ENCODE measurements at regions not wholly inside any gene's neighbourhood (a gene's known extent, or its start where the extent isn't known, plus 50 kb on each side); places are given as distances from the start of the nearest gene placed in this dataset.

- Histone ChIP-seq H3K27me3 (no peaks in the 10 kb centered on the region), H3K4me3 (no peak overlapping the region), H3K36me3 (no peaks in the 10 kb centered on the region), H3K4me1 (no peaks in the 10 kb centered on the region), H3K27ac (no peak overlapping the region), H3K9me3 (no peaks in the 10 kb centered on the region)
- DNase-seq (ENCODE audit: extremely low spot score in 2 of 2) = peak in 1 of 2 donors; percentile 22
- no peak for TF ChIP-seq CTCF (IDR thresholded peaks at IDR 0.05)
- TF ChIP-seq POLR2AphosphoS5 (IDR thresholded peaks at IDR 0.05; ENCODE audit: insufficient read depth in 1 of 2, low read depth in 1 of 2) = no peak
- no peak for TF ChIP-seq POLR2A (IDR thresholded peaks at IDR 0.05)
- intact Hi-C loops (cut with DNase I) = no loop called here
Observed at GRCh38 chr11:112583261-112583893, 322.7 kb upstream of the PLET1 start.

GRCh38 chr11:112584672-112585071, 324.0 kb upstream of the PLET1 start:
- peak in 1 of 2 donors; percentile 49 for DNase-seq (ENCODE audit: extremely low spot score in 2 of 2)
- H3K27ac ChIP-seq = no peak overlapping the region
- H3K4me1 ChIP-seq = peaks cover 1% of the 10 kb centered on the region
- H3K9me3 ChIP-seq = no peaks in the 10 kb centered on the region
- no peak overlapping the region for H3K4me3 ChIP-seq
- no peaks in the 10 kb centered on the region for H3K27me3 ChIP-seq
- H3K36me3 ChIP-seq = no peaks in the 10 kb centered on the region
- TF ChIP-seq POLR2AphosphoS5 (IDR thresholded peaks at IDR 0.05; ENCODE audit: insufficient read depth in 1 of 2, low read depth in 1 of 2) (no peak), POLR2A (IDR thresholded peaks at IDR 0.05) (no peak), CTCF (IDR thresholded peaks at IDR 0.05) (no peak)
- intact Hi-C loops (cut with DNase I) = loop anchor here (5.0 kb wide), 1 partner anchor 703 kb away; no protein-coding TSS in a partner anchor

- no peak overlapping the region for H3K4me3 ChIP-seq
- H3K27me3 ChIP-seq = no peaks in the 10 kb centered on the region
- no peaks in the 10 kb centered on the region for H3K9me3 ChIP-seq
- H3K36me3 ChIP-seq = no peaks in the 10 kb centered on the region
- DNase-seq (ENCODE audit: extremely low spot score in 2 of 2) = peak in 1 of 2 donors; percentile 71
- H3K27ac ChIP-seq = no peak overlapping the region
- peaks cover 22% of the 10 kb centered on the region for H3K4me1 ChIP-seq
- TF ChIP-seq CTCF (IDR thresholded peaks at IDR 0.05) (no peak), POLR2A (IDR thresholded peaks at IDR 0.05) (no peak), POLR2AphosphoS5 (IDR thresholded peaks at IDR 0.05; ENCODE audit: insufficient read depth in 1 of 2, low read depth in 1 of 2) (no peak)
- intact Hi-C loops (cut with DNase I) = loop anchor here (5.0 kb wide), 1 partner anchor 700 kb away; no protein-coding TSS in a partner anchor
Observed at GRCh38 chr11:112587664-112588063, 327.0 kb upstream of the PLET1 start.

- no peaks in the 10 kb centered on the region for H3K27me3 ChIP-seq
- intact Hi-C loops (cut with DNase I) = loop anchor here (5.0 kb wide), 1 partner anchor 699 kb away; no protein-coding TSS in a partner anchor
- no peak overlapping the region for H3K27ac ChIP-seq
- no peak overlapping the region for H3K4me3 ChIP-seq
- TF ChIP-seq POLR2A (IDR thresholded peaks at IDR 0.05) (no peak), POLR2AphosphoS5 (IDR thresholded peaks at IDR 0.05; ENCODE audit: insufficient read depth in 1 of 2, low read depth in 1 of 2) (no peak), CTCF (IDR thresholded peaks at IDR 0.05) (peak; percentile 34 to 72 (median 71))
- no peaks in the 10 kb centered on the region for H3K36me3 ChIP-seq
- peaks cover 22% of the 10 kb centered on the region for H3K4me1 ChIP-seq
- DNase-seq (ENCODE audit: extremely low spot score in 2 of 2) = peak in 1 of 2 donors; percentile 88
- no peaks in the 10 kb centered on the region for H3K9me3 ChIP-seq
Observed at GRCh38 chr11:112588252-112588694, 327.6 kb upstream of the PLET1 start.

- H3K4me1 ChIP-seq = peaks cover 22% of the 10 kb centered on the region
- H3K4me3 ChIP-seq = no peak overlapping the region
- TF ChIP-seq POLR2A (IDR thresholded peaks at IDR 0.05) (no peak), CTCF (IDR thresholded peaks at IDR 0.05) (no peak), POLR2AphosphoS5 (IDR thresholded peaks at IDR 0.05; ENCODE audit: insufficient read depth in 1 of 2, low read depth in 1 of 2) (no peak)
- no peaks in the 10 kb centered on the region for H3K36me3 ChIP-seq
- H3K27ac ChIP-seq = peak overlapping the region; percentile 82
- H3K9me3 ChIP-seq = no peaks in the 10 kb centered on the region
- intact Hi-C loops (cut with DNase I) = loop anchor here (5.0 kb wide), 1 partner anchor 698 kb away; no protein-coding TSS in a partner anchor
- no peak for DNase-seq (ENCODE audit: extremely low spot score in 2 of 2)
- H3K27me3 ChIP-seq = no peaks in the 10 kb centered on the region
Observed at GRCh38 chr11:112589155-112589554, 328.5 kb upstream of the PLET1 start.

Data from vagina (tissue), 2 donors.